ENCODE measurements at regions not wholly inside any gene's neighbourhood (a gene's known extent, or its start where the extent isn't known, plus 50 kb on each side); places are given as distances from the start of the nearest gene placed in this dataset.

- TF ChIP-seq CTCF (conservative IDR thresholded peaks at IDR 0.05 in 1 of 2, IDR thresholded peaks at IDR 0.05 in 1 of 2; ENCODE audit: extremely low read depth in 1 of 2, insufficient read depth in 1 of 2, low read depth in 1 of 2, low read length in 2 of 2): no peak
- no peak for TF ChIP-seq EZH2 (IDR thresholded peaks at IDR 0.05; ENCODE audit: borderline replicate concordance, low read length)
Measured at GRCh38 chr9:129235931-129236331, 57.9 kb upstream of the IER5L start.

All from mammary epithelial cell (primary cell).